ENCODE measurements at regions not wholly inside any gene's neighbourhood (a gene's known extent, or its start where the extent isn't known, plus 50 kb on each side); places are given as distances from the start of the nearest gene placed in this dataset.

DNA sequence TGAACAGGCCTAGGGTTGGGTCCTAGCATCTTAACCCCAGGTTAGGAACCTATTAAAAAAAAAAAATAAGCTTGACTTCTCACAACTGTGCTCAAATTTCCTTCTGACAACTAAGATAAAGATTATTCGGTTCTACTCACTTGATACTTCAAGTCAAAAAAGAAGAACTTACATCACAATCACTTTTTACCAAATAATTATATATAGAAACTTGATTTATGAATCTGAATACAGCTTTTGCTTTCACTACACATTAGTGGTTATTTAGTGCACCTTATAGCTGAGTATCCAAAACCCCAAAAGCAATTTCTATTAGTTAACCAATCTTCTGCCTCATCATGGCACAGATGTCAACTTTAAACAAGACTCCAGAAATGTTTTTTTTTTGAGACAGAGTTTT, 119.0 kb upstream of the DST start:
- H3K27me3 ChIP-seq (ENCODE audit: control insufficient read depth in 2 of 2, insufficient read depth in 1 of 2, low read length in 1 of 2): no peaks in the 10 kb centered on the region
- WGBS: 48% methylated on average over 1 of the region's 1 CpG
- no peak for DNase-seq (ENCODE audit: low read depth in 6 of 9, low spot score in 9 of 9)

DNA sequence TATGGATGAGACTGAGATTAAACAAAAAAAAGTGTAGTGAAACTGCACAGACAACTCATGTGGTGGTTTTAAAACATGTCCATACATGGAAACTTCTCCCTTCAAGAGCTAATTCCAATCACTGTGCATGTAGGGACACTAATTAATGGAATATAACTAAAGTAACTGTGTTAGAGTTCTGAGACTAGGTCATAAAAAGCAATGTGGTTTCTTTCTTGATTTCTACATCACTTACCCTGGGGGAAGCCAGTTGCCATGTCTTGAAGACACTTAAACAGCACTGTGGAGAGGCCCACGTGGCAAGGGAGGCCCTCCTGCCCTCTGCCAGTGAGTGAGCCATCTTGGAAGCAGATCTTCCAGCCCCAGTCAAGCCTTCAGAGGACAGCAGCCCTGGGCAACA, 118.2 kb upstream of the DST start:
- H3K36me3 ChIP-seq (ENCODE audit: control insufficient read depth in 2 of 2, insufficient read depth in 2 of 2, low read length in 1 of 2): no peaks in the 10 kb centered on the region
- peaks cover 12 to 25% of the 10 kb centered on the region in 2 donors for H3K4me1 ChIP-seq (ENCODE audit: control insufficient read depth in 2 of 2, insufficient read depth in 2 of 2, low read length in 2 of 2)
- no peaks in the 10 kb centered on the region for H3K9me3 ChIP-seq (ENCODE audit: control insufficient read depth in 2 of 2, insufficient read depth in 1 of 2, low read length in 1 of 2)
- H3K27ac ChIP-seq (ENCODE audit: low read depth in 1 of 2, low read length in 1 of 2): no peak overlapping the region
- H3K27me3 ChIP-seq (ENCODE audit: control insufficient read depth in 2 of 2, insufficient read depth in 1 of 2, low read length in 1 of 2): no peaks in the 10 kb centered on the region
- WGBS: 87% methylated on average over 1 of the region's 1 CpG
- no peak overlapping the region for H3K4me3 ChIP-seq (ENCODE audit: low read length in 2 of 2)
- DNase-seq (ENCODE audit: low read depth in 6 of 9, low spot score in 9 of 9): no peak

More for the DNA sequence above, 119.0 kb upstream of the DST start:
- H3K4me1 ChIP-seq (ENCODE audit: control insufficient read depth in 2 of 2, insufficient read depth in 2 of 2, low read length in 2 of 2): peaks cover 9 to 19% of the 10 kb centered on the region in 2 donors
- H3K4me3 ChIP-seq (ENCODE audit: low read length in 2 of 2): no peak overlapping the region
- H3K36me3 ChIP-seq (ENCODE audit: control insufficient read depth in 2 of 2, insufficient read depth in 2 of 2, low read length in 1 of 2): no peaks in the 10 kb centered on the region
- H3K27ac ChIP-seq (ENCODE audit: low read depth in 1 of 2, low read length in 1 of 2): no peak overlapping the region
- H3K9me3 ChIP-seq (ENCODE audit: control insufficient read depth in 2 of 2, insufficient read depth in 1 of 2, low read length in 1 of 2): no peaks in the 10 kb centered on the region

DNA sequence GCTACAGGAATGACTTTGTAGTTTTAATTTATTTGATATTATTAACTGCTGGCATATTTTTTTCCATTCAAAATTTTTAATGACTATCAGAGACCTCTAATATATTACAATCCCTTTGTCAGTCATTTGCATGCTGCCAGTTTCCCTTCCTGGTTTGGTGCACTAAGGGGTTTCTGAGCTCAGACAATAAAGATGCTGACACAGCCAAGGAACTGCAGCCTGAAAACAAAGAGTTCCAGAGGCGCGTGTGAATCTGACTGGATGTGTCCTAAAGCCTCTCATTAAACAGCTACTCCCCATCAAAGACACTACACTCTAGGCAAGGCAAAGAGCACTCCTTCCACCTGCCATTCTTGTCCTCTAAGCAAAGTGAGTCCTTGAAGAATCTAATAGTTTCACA, 116.8 kb upstream of the DST start:
- H3K9me3 ChIP-seq (ENCODE audit: control insufficient read depth in 2 of 2, insufficient read depth in 1 of 2, low read length in 1 of 2): no peaks in the 10 kb centered on the region
- peak in 1 of 9 donors; percentile 12 for DNase-seq (ENCODE audit: low read depth in 6 of 9, low spot score in 9 of 9)
- no peak overlapping the region for H3K27ac ChIP-seq (ENCODE audit: low read depth in 1 of 2, low read length in 1 of 2)
- H3K4me3 ChIP-seq (ENCODE audit: low read length in 2 of 2): no peak overlapping the region
- 94% methylated on average over 2 of the region's 2 CpGs for WGBS
- H3K36me3 ChIP-seq (ENCODE audit: control insufficient read depth in 2 of 2, insufficient read depth in 2 of 2, low read length in 1 of 2): no peaks in the 10 kb centered on the region
- peaks cover 12 to 27% of the 10 kb centered on the region in 2 donors for H3K4me1 ChIP-seq (ENCODE audit: control insufficient read depth in 2 of 2, insufficient read depth in 2 of 2, low read length in 2 of 2)
- H3K27me3 ChIP-seq (ENCODE audit: control insufficient read depth in 2 of 2, insufficient read depth in 1 of 2, low read length in 1 of 2): no peaks in the 10 kb centered on the region

- peak in 1 of 9 donors; percentile 40 for DNase-seq (ENCODE audit: low read depth in 6 of 9, low spot score in 9 of 9)
- Histone ChIP-seq H3K27me3 (ENCODE audit: control insufficient read depth in 2 of 2, insufficient read depth in 1 of 2, low read length in 1 of 2) (no peaks in the 10 kb centered on the region), H3K36me3 (ENCODE audit: control insufficient read depth in 2 of 2, insufficient read depth in 2 of 2, low read length in 1 of 2) (no peaks in the 10 kb centered on the region), H3K27ac (ENCODE audit: low read depth in 1 of 2, low read length in 1 of 2) (no peak overlapping the region), H3K9me3 (ENCODE audit: control insufficient read depth in 2 of 2, insufficient read depth in 1 of 2, low read length in 1 of 2) (no peaks in the 10 kb centered on the region), H3K4me3 (ENCODE audit: low read length in 2 of 2) (no peak overlapping the region), H3K4me1 (ENCODE audit: control insufficient read depth in 2 of 2, insufficient read depth in 2 of 2, low read length in 2 of 2) (peaks cover 12 to 27% of the 10 kb centered on the region in 2 donors)
- 12% methylated on average over 2 of the region's 2 CpGs for WGBS
Measured at GRCh38 chr6:56758553-56758952, 115.9 kb upstream of the DST start.

- no peaks in the 10 kb centered on the region for H3K27me3 ChIP-seq (ENCODE audit: control insufficient read depth in 2 of 2, insufficient read depth in 1 of 2, low read length in 1 of 2)
- H3K4me1 ChIP-seq (ENCODE audit: control insufficient read depth in 2 of 2, insufficient read depth in 2 of 2, low read length in 2 of 2): peaks cover 12 to 27% of the 10 kb centered on the region in 2 donors
- H3K36me3 ChIP-seq (ENCODE audit: control insufficient read depth in 2 of 2, insufficient read depth in 2 of 2, low read length in 1 of 2): no peaks in the 10 kb centered on the region
- H3K27ac ChIP-seq (ENCODE audit: low read depth in 1 of 2, low read length in 1 of 2): no peak overlapping the region
- H3K4me3 ChIP-seq (ENCODE audit: low read length in 2 of 2): no peak overlapping the region
- no peak for DNase-seq (ENCODE audit: low read depth in 6 of 9, low spot score in 9 of 9)
- no peaks in the 10 kb centered on the region for H3K9me3 ChIP-seq (ENCODE audit: control insufficient read depth in 2 of 2, insufficient read depth in 1 of 2, low read length in 1 of 2)
Measured at GRCh38 chr6:56758120-56758519, 115.4 kb upstream of the DST start.

GRCh38 chr6:56757588-56757984, 114.9 kb upstream of the DST start:
- Histone ChIP-seq H3K27me3 (ENCODE audit: control insufficient read depth in 2 of 2, insufficient read depth in 1 of 2, low read length in 1 of 2) (no peaks in the 10 kb centered on the region), H3K27ac (ENCODE audit: low read depth in 1 of 2, low read length in 1 of 2) (no peak overlapping the region), H3K9me3 (ENCODE audit: control insufficient read depth in 2 of 2, insufficient read depth in 1 of 2, low read length in 1 of 2) (no peaks in the 10 kb centered on the region), H3K4me3 (ENCODE audit: low read length in 2 of 2) (no peak overlapping the region), H3K4me1 (ENCODE audit: control insufficient read depth in 2 of 2, insufficient read depth in 2 of 2, low read length in 2 of 2) (peaks cover 12 to 27% of the 10 kb centered on the region in 2 donors), H3K36me3 (ENCODE audit: control insufficient read depth in 2 of 2, insufficient read depth in 2 of 2, low read length in 1 of 2) (no peaks in the 10 kb centered on the region)
- WGBS: 62% methylated on average over 1 of the region's 1 CpG
- DNase-seq (ENCODE audit: low read depth in 6 of 9, low spot score in 9 of 9): peak in 1 of 9 donors; percentile 11

GRCh38 chr6:56756791-56757587, 114.3 kb upstream of the DST start:
- Histone ChIP-seq H3K27me3 (ENCODE audit: control insufficient read depth in 2 of 2, insufficient read depth in 1 of 2, low read length in 1 of 2) (no peaks in the 10 kb centered on the region), H3K36me3 (ENCODE audit: control insufficient read depth in 2 of 2, insufficient read depth in 2 of 2, low read length in 1 of 2) (no peaks in the 10 kb centered on the region), H3K27ac (ENCODE audit: low read depth in 1 of 2, low read length in 1 of 2) (no peak overlapping the region), H3K9me3 (ENCODE audit: control insufficient read depth in 2 of 2, insufficient read depth in 1 of 2, low read length in 1 of 2) (no peaks in the 10 kb centered on the region), H3K4me3 (ENCODE audit: low read length in 2 of 2) (no peak overlapping the region), H3K4me1 (ENCODE audit: control insufficient read depth in 2 of 2, insufficient read depth in 2 of 2, low read length in 2 of 2) (peaks cover 12 to 27% of the 10 kb centered on the region in 2 donors)
- no peak for DNase-seq (ENCODE audit: low read depth in 6 of 9, low spot score in 9 of 9)
- WGBS: 97% methylated on average over 1 of the region's 1 CpG

GRCh38 chr6:56756219-56756789, 113.6 kb upstream of the DST start:
- no peaks in the 10 kb centered on the region for H3K36me3 ChIP-seq (ENCODE audit: control insufficient read depth in 2 of 2, insufficient read depth in 2 of 2, low read length in 1 of 2)
- 49% methylated on average over 4 of the region's 4 CpGs for WGBS
- H3K27me3 ChIP-seq (ENCODE audit: control insufficient read depth in 2 of 2, insufficient read depth in 1 of 2, low read length in 1 of 2): no peaks in the 10 kb centered on the region
- H3K4me1 ChIP-seq (ENCODE audit: control insufficient read depth in 2 of 2, insufficient read depth in 2 of 2, low read length in 2 of 2): peaks cover 12 to 27% of the 10 kb centered on the region in 2 donors
- no peak overlapping the region for H3K27ac ChIP-seq (ENCODE audit: low read depth in 1 of 2, low read length in 1 of 2)
- no peaks in the 10 kb centered on the region for H3K9me3 ChIP-seq (ENCODE audit: control insufficient read depth in 2 of 2, insufficient read depth in 1 of 2, low read length in 1 of 2)
- DNase-seq (ENCODE audit: low read depth in 6 of 9, low spot score in 9 of 9): peak in 1 of 9 donors; percentile 13
- H3K4me3 ChIP-seq (ENCODE audit: low read length in 2 of 2): no peak overlapping the region

- H3K4me1 ChIP-seq (ENCODE audit: control insufficient read depth in 2 of 2, insufficient read depth in 2 of 2, low read length in 2 of 2): peaks cover 12 to 27% of the 10 kb centered on the region in 2 donors
- no peaks in the 10 kb centered on the region for H3K27me3 ChIP-seq (ENCODE audit: control insufficient read depth in 2 of 2, insufficient read depth in 1 of 2, low read length in 1 of 2)
- DNase-seq (ENCODE audit: low read depth in 6 of 9, low spot score in 9 of 9): no peak
- H3K27ac ChIP-seq (ENCODE audit: low read depth in 1 of 2, low read length in 1 of 2): no peak overlapping the region
- H3K36me3 ChIP-seq (ENCODE audit: control insufficient read depth in 2 of 2, insufficient read depth in 2 of 2, low read length in 1 of 2): no peaks in the 10 kb centered on the region
- 87% methylated on average over 2 of the region's 2 CpGs for WGBS
- no peaks in the 10 kb centered on the region for H3K9me3 ChIP-seq (ENCODE audit: control insufficient read depth in 2 of 2, insufficient read depth in 1 of 2, low read length in 1 of 2)
- H3K4me3 ChIP-seq (ENCODE audit: low read length in 2 of 2): no peak overlapping the region
Measured at GRCh38 chr6:56755040-56755439, 112.4 kb upstream of the DST start.
